ENCODE measurements at regions not wholly inside any gene's neighbourhood (a gene's known extent, or its start where the extent isn't known, plus 50 kb on each side); places are given as distances from the start of the nearest gene placed in this dataset.

GRCh38 chr9:89915187-89915586, 310.4 kb downstream of the GADD45G start:
- no peak for DNase-seq
- Histone ChIP-seq H3K36me3 (replicated peaks) (no peaks in the 10 kb centered on the region), H3K27me3 (replicated peaks) (no peaks in the 10 kb centered on the region), H3K27ac (no peak overlapping the region), H3K4me3 (ENCODE audit: low read depth, low read length) (no peak overlapping the region)
- in situ Hi-C loops (cut with HindIII; ENCODE audit: low pct_ligation_motif_present, low sequenced_read_pairs), result no loop called here
- no peak for TF ChIP-seq CTCF (IDR thresholded peaks at IDR 0.05; ENCODE audit: low read depth, low read length, missing control alignments)

DNA sequence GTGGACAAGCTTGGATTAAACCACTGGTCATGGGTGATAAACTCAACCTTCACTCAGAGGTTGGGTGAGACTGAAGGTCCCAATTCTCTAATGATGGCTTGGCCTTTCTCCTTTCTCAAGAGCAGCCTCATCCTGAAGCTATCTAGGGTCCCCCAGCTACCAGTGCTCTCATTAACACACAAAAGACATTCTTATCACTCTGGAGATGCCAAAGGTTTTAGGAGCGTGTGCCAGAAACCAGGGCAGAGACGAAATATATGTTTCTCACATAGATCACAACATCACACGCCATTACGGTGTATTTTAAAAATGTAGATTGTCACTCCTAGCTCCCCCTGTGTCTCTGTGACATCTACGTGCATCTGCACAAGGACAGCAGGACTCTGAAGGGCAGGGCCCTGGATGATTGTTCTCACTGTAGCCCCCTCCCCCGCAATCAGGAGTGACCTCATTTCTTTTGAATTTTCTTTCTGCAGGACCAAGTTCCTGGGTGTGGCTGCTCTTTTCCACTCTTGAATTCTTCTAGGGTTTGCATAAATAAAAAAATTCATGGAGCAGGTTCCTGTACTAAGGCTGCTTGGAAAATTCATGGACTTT, 311.3 kb downstream of the GADD45G start:
- in situ Hi-C loops (cut with HindIII; ENCODE audit: low pct_ligation_motif_present, low sequenced_read_pairs), result no loop called here
- H3K36me3 ChIP-seq (replicated peaks), result no peaks in the 10 kb centered on the region
- DNase-seq, result no peak
- no peaks in the 10 kb centered on the region for H3K27me3 ChIP-seq (replicated peaks)
- TF ChIP-seq CTCF (IDR thresholded peaks at IDR 0.05; ENCODE audit: low read depth, low read length, missing control alignments), result no peak
- no peak overlapping the region for H3K27ac ChIP-seq
- no peak overlapping the region for H3K4me3 ChIP-seq (ENCODE audit: low read depth, low read length)

DNA sequence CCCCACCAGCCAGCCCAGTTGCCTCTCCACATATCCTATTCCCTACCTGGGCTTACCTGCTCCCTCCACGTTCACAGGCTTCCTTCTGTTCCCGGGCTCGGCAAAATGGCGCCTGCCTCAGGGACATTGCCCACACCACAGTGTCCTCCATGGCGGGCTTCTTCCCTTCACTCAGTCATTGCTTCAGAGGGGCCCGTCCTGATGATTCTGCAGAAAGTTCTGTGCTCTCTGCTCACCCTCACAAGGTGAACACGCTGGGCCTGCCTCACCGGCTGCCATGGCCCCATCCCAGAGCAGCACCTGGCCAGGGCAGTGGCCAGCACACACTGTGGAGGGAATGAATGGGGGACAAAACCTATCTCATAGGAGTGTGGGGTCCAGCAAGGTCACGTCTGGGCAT, 313.0 kb downstream of the GADD45G start:
- Histone ChIP-seq H3K4me3 (ENCODE audit: low read depth, low read length) (no peak overlapping the region), H3K36me3 (replicated peaks) (no peaks in the 10 kb centered on the region), H3K27me3 (replicated peaks) (no peaks in the 10 kb centered on the region), H3K27ac (no peak overlapping the region)
- no peak for TF ChIP-seq CTCF (IDR thresholded peaks at IDR 0.05; ENCODE audit: low read depth, low read length, missing control alignments)
- DNase-seq, result no peak
- in situ Hi-C loops (cut with HindIII; ENCODE audit: low pct_ligation_motif_present, low sequenced_read_pairs), result no loop called here

- in situ Hi-C loops (cut with HindIII; ENCODE audit: low pct_ligation_motif_present, low sequenced_read_pairs), result no loop called here
- no peaks in the 10 kb centered on the region for H3K36me3 ChIP-seq (replicated peaks)
- no peak for TF ChIP-seq CTCF (IDR thresholded peaks at IDR 0.05; ENCODE audit: low read depth, low read length, missing control alignments)
- no peak for DNase-seq
- no peak overlapping the region for H3K4me3 ChIP-seq (ENCODE audit: low read depth, low read length)
- no peak overlapping the region for H3K27ac ChIP-seq
- no peaks in the 10 kb centered on the region for H3K27me3 ChIP-seq (replicated peaks)
Measured at GRCh38 chr9:89919171-89919681, 314.4 kb downstream of the GADD45G start.

DNA sequence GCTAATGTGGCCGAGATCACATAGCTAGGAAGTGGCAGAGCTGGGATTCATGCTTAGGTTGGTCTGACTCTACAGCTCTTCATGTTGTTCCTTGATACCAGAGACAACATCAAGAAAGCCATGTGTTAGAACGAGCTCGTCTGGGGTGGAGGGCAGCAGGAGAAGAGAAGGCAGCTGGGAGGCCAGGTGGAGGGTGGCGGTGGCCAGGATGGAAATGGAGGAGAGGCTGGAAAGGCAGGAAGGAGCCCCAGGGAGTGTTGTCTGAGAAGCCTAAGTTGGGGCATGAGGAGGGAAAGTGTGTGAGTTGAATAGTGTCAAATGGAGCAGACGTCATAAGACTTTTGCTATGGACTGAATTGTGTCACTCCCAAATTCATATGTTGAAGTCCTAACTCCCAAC, 315.3 kb downstream of the GADD45G start:
- Histone ChIP-seq H3K36me3 (replicated peaks) (no peaks in the 10 kb centered on the region), H3K27ac (no peak overlapping the region), H3K27me3 (replicated peaks) (no peaks in the 10 kb centered on the region), H3K4me3 (ENCODE audit: low read depth, low read length) (no peak overlapping the region)
- DNase-seq, result no peak
- no peak for TF ChIP-seq CTCF (IDR thresholded peaks at IDR 0.05; ENCODE audit: low read depth, low read length, missing control alignments)
- in situ Hi-C loops (cut with HindIII; ENCODE audit: low pct_ligation_motif_present, low sequenced_read_pairs), result no loop called here

- no peak overlapping the region for H3K27ac ChIP-seq
- H3K27me3 ChIP-seq (replicated peaks), result no peaks in the 10 kb centered on the region
- no peaks in the 10 kb centered on the region for H3K36me3 ChIP-seq (replicated peaks)
- H3K4me3 ChIP-seq (ENCODE audit: low read depth, low read length), result no peak overlapping the region
- TF ChIP-seq CTCF (IDR thresholded peaks at IDR 0.05; ENCODE audit: low read depth, low read length, missing control alignments), result no peak
- no peak for DNase-seq
- in situ Hi-C loops (cut with HindIII; ENCODE audit: low pct_ligation_motif_present, low sequenced_read_pairs), result no loop called here
Measured at GRCh38 chr9:89920951-89921350, 316.1 kb downstream of the GADD45G start.

All from brain microvascular endothelial cell (primary cell).